Activated CD8-positive, alpha-beta T cell treated with anti-CD3 and anti-CD28 coated beads for 36 hours (primary cell): ENCODE measurements at regions not wholly inside any gene's neighbourhood (a gene's known extent, or its start where the extent isn't known, plus 50 kb on each side); places are given as distances from the start of the nearest gene placed in this dataset.

Source experiments
- ATAC-seq: fragments of 200-7000 bp; cut with Tn5 transposase; one replicate; pipeline ENCODE4 v1.10.0; 2021; ENCODE audit warnings: mild to moderate bottlenecking, moderate library complexity
- CTCF ChIA-PET: fragments of 350-600 bp; sonication (Branson Sonifier 250); formaldehyde crosslinking; loops from one replicate; lab custom pipeline; 2021; ENCODE audit warnings: antibody characterized with exemption; lab: Charles Lee
- POLR2A ChIA-PET: fragments of 350-600 bp; sonication (Branson Sonifier 250); formaldehyde crosslinking; loops from one replicate; lab custom pipeline; 2021; ENCODE audit warnings: antibody characterized with exemption; lab: Charles Lee
- DNase-seq: peaks from one replicate; pipeline ENCODE4 v3.0.0-alpha.2; 2020
- H3K27ac Mint-ChIP-seq: one replicate; pipeline ENCODE4 v1.8.0; 2021; ENCODE audit warnings: mild to moderate bottlenecking, mixed read lengths
- H3K27me3 Mint-ChIP-seq: one replicate; pipeline ENCODE4 v1.8.0; 2021; ENCODE audit warnings: mixed read lengths
- H3K36me3 Mint-ChIP-seq: one replicate; pipeline ENCODE4 v1.8.0; 2021; ENCODE audit warnings: low read depth, mixed read lengths
- H3K4me1 Mint-ChIP-seq: one replicate; pipeline ENCODE4 v1.8.0; 2021; ENCODE audit warnings: low read depth, mixed read lengths
- H3K4me3 Mint-ChIP-seq: one replicate; pipeline ENCODE4 v1.8.0; 2021; ENCODE audit warnings: mild to moderate bottlenecking, moderate library complexity, mixed read lengths
- H3K9me3 Mint-ChIP-seq: one replicate; pipeline ENCODE4 v1.8.0; 2021; ENCODE audit warnings: mixed read lengths
- intact Hi-C: fragments of 100-400 bp; cut with micrococcal nuclease; formaldehyde crosslinking; loops from one replicate; pipeline ENCODE4 v1.10.0; 2022
- TF ChIP-seq, protein P1 (sequence below): fragments of 200-600 bp; IDR thresholded peaks from one replicate; pipeline ENCODE4 v1.8.0; 2022; ENCODE audit warnings: antibody characterized with exemption, mild to moderate bottlenecking

DNA sequence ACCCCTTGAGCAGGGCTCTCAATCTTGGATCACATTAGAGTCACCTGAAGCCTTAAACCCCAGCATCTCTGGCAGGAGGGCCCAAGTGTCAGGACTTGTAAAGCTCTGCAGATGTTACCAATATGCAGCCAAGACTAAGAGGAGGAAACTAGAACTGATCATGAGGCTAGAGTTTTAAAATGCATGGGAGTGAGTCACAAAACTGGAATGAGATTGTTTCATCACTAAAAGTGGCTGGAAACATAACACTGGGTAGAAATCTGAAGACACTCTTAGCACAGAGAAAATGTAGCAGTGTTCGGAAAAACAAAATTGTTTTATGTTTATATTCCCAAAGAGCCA lies 63.3 kb upstream of the GHITM start:
- Mint-ChIP-seq H3K27ac (no peak overlapping the region), H3K4me1 (no peaks in the 10 kb centered on the region), H3K9me3 (no peaks in the 10 kb centered on the region), H3K36me3 (no peaks in the 10 kb centered on the region), H3K4me3 (no peak overlapping the region), H3K27me3 (peaks cover 7% of the 10 kb centered on the region)
- ATAC-seq (no peak), DNase-seq (no peak)
- TF ChIP-seq, protein P1, sequence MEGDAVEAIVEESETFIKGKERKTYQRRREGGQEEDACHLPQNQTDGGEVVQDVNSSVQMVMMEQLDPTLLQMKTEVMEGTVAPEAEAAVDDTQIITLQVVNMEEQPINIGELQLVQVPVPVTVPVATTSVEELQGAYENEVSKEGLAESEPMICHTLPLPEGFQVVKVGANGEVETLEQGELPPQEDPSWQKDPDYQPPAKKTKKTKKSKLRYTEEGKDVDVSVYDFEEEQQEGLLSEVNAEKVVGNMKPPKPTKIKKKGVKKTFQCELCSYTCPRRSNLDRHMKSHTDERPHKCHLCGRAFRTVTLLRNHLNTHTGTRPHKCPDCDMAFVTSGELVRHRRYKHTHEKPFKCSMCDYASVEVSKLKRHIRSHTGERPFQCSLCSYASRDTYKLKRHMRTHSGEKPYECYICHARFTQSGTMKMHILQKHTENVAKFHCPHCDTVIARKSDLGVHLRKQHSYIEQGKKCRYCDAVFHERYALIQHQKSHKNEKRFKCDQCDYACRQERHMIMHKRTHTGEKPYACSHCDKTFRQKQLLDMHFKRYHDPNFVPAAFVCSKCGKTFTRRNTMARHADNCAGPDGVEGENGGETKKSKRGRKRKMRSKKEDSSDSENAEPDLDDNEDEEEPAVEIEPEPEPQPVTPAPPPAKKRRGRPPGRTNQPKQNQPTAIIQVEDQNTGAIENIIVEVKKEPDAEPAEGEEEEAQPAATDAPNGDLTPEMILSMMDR, result no peak
- ChIA-PET CTCF (interaction anchor here (0.7 kb wide), 1 partner anchor 31 kb away, joined by 3 read pairs; no protein-coding TSS in a partner anchor), POLR2A (no interaction called here)
- intact Hi-C loops, result no loop called here

DNA sequence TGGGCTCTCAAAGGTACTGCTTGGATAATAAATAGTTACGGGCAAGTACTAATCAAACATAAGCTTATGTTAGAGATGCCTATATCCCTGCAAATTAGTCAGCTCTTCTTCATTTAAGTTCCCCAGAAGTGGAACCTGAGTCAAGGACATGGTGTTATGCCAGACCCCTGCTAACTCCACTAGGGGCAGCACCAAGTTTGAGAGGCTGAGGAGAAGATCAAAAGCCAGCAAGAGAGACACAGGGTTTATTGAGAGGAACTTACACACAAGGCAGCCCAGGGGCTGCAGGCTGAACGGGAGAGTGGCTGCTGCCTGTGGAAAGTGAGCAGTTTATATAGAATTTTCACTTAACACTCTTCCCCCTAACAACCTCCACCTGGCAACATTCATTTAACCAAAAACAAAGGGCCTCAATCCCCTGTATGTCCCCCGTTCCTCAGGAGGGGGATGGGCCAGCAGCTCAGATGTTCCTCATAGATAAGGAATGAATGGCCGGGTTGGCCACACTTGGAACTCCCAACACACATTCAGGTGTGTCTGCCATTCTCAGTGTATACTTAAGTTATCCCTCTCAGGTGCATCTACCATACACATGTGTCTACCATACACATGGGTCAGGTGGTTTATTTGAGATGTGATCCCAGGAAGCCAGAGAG lies 62.6 kb upstream of the GHITM start:
- intact Hi-C loops, result no loop called here
- Mint-ChIP-seq H3K27ac (no peak overlapping the region), H3K27me3 (peaks cover 7% of the 10 kb centered on the region), H3K9me3 (no peaks in the 10 kb centered on the region), H3K4me3 (no peak overlapping the region), H3K4me1 (no peaks in the 10 kb centered on the region), H3K36me3 (no peaks in the 10 kb centered on the region)
- ATAC-seq, result peak; percentile 56
- TF ChIP-seq, protein P1, result peak; percentile 20
- DNase-seq, result peak; percentile 11
- ChIA-PET CTCF (interaction anchor here (0.8 to 1.1 kb wide), 3 partner anchors 20 to 72 kb away, joined by 3 read pairs; no protein-coding TSS in a partner anchor), POLR2A (no interaction called here)

DNA sequence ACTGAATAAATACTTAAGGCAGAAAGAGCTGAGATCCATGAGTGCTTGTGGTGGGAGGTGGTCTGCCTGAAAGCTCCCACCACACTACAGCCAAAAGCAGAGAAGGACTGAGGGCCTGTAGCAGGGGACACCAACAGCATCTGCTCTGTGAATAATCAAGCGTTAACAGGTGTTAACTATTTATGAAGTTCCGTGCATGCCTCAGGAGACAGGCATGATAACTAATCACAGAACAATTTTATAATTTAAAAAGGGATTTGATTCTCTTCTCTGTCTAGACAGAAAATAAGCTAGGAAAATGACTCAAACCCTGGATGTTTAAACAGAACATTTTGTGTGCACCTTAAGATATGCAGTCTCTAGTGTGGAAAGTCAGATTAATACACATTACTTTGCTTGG lies 61.5 kb upstream of the GHITM start:
- Mint-ChIP-seq H3K27ac (no peak overlapping the region), H3K9me3 (no peaks in the 10 kb centered on the region), H3K36me3 (no peaks in the 10 kb centered on the region), H3K4me3 (no peak overlapping the region), H3K27me3 (peaks cover 10% of the 10 kb centered on the region), H3K4me1 (no peaks in the 10 kb centered on the region)
- DNase-seq, result no peak
- ChIA-PET POLR2A (no interaction called here), CTCF (interaction anchor here (1.1 kb wide), 1 partner anchor 71 kb away, joined by 3 read pairs; no protein-coding TSS in a partner anchor)
- ATAC-seq, result no peak
- TF ChIP-seq, protein P1, result no peak
- intact Hi-C loops, result no loop called here

DNA sequence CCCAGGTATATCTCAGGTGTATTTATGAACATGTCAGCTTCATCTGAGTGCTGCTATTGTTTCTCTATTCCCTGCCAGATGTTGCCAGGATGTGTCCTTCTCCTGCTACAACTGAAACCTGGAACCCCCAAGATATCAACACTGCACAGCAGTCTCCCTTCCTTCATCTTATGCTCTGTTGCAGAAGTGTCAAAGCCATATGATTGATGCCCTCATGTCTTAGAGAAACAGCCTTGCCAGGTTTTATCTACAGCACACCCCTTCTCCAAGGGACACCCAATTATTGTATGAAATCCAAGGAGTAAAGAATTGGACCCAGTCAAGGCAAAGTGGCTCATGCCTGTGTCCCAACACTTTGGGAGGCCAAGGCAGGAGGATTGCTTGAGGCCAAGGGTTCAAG lies 60.5 kb upstream of the GHITM start:
- Mint-ChIP-seq H3K27me3 (peaks cover 11% of the 10 kb centered on the region), H3K4me3 (no peak overlapping the region), H3K27ac (no peak overlapping the region), H3K36me3 (no peaks in the 10 kb centered on the region), H3K4me1 (no peaks in the 10 kb centered on the region), H3K9me3 (peaks cover 1% of the 10 kb centered on the region)
- intact Hi-C loops, result no loop called here
- no peak for DNase-seq
- ATAC-seq, result no peak
- CTCF ChIA-PET, result no interaction called here
- POLR2A ChIA-PET, result no interaction called here
- TF ChIP-seq, protein P1, result no peak

DNA sequence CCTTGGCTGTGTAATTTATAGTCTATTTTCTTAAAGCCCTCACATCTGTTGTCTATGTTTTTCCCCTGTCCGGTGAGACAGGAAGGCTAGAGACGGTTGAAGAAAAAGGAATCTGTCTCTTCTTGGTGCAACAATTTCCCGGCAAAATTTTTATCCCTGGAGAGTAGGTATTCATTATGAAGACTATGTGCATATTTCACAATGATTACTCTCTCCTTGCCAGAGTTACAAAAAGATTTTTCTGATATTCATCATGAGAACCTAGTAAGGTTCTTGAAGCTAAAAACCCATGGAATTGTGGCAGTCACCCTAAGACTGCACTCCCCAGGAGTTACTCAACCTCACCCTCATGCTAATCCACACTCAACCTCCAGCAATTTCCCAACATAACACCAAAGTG lies 55.0 kb upstream of the GHITM start:
- H3K9me3 Mint-ChIP-seq, result peaks cover 2% of the 10 kb centered on the region
- intact Hi-C loops, result no loop called here
- CTCF ChIA-PET, result no interaction called here
- no peak overlapping the region for H3K27ac Mint-ChIP-seq
- no peaks in the 10 kb centered on the region for H3K36me3 Mint-ChIP-seq
- TF ChIP-seq, protein P1, result no peak
- POLR2A ChIA-PET, result no interaction called here
- peaks cover 26% of the 10 kb centered on the region for H3K27me3 Mint-ChIP-seq
- no peak for ATAC-seq
- H3K4me3 Mint-ChIP-seq, result no peak overlapping the region
- no peaks in the 10 kb centered on the region for H3K4me1 Mint-ChIP-seq
- DNase-seq, result no peak
